ENCODE measurements at regions not wholly inside any gene's neighbourhood (a gene's known extent, or its start where the extent isn't known, plus 50 kb on each side); places are given as distances from the start of the nearest gene placed in this dataset.
"Not testable (repeated sequence)": the region's sequence is repeated elsewhere in the genome, so short reads cannot be mapped to it uniquely, and the experiment has no call there.

GRCh38 chr16:85202631-85203461 lies 90.6 kb upstream of the CIBAR2 start:
- Histone ChIP-seq H3F3A (ENCODE audit: insufficient read depth) (peaks cover 43% of the 10 kb centered on the region), H3K79me2 (ENCODE audit: insufficient read depth) (peaks cover 74% of the 10 kb centered on the region), H3K9me2 (ENCODE audit: insufficient read depth) (no peaks in the 10 kb centered on the region), H3K36me3 (ENCODE audit: low read depth) (no peaks in the 10 kb centered on the region), H2AFZ (no peak overlapping the region), H3K4me2 (ENCODE audit: unreplicated experiment) (peak overlapping the region; percentile 54), H3K4me1 (ENCODE audit: insufficient read depth) (peaks cover 68% of the 10 kb centered on the region), H3K27ac (peak overlapping the region; percentile 91), H4K20me1 (ENCODE audit: insufficient read depth) (no peaks in the 10 kb centered on the region), H3K9ac (peak overlapping the region; percentile 83), H3K9me3 (ENCODE audit: low read depth) (no peaks in the 10 kb centered on the region), H3K27me3 (replicated peaks; ENCODE audit: insufficient read depth) (no peaks in the 10 kb centered on the region), H3K4me3 (no peak overlapping the region)
- WGBS, 2 experiments (ENCODE audit: low coverage in 1 of 2, low lambda C conversion rate in 2 of 2, missing lambda C conversion rate in 2 of 2): 37 to 57% methylated on average over 15 to 21 of the region's 21 CpGs
- in situ Hi-C loops (cut with MboI): no loop called here
- peak; percentile 88 for DNase-seq
- TF ChIP-seq EZH2 (IDR thresholded peaks at IDR 0.05; ENCODE audit: insufficient read depth, poor library complexity, severe bottlenecking): no peak
- no peak for TF ChIP-seq EZH2phosphoT487 (IDR thresholded peaks at IDR 0.05; ENCODE audit: insufficient read depth, low read depth)

GRCh38 chr16:85203462-85203813 lies 91.2 kb upstream of the CIBAR2 start:
- H3K9me2 ChIP-seq (ENCODE audit: insufficient read depth): no peaks in the 10 kb centered on the region
- H3K4me3 ChIP-seq: no peak overlapping the region
- H3F3A ChIP-seq (ENCODE audit: insufficient read depth): peaks cover 43% of the 10 kb centered on the region
- H4K20me1 ChIP-seq (ENCODE audit: insufficient read depth): no peaks in the 10 kb centered on the region
- peaks cover 68% of the 10 kb centered on the region for H3K4me1 ChIP-seq (ENCODE audit: insufficient read depth)
- TF ChIP-seq EZH2phosphoT487 (IDR thresholded peaks at IDR 0.05; ENCODE audit: insufficient read depth, low read depth): no peak
- TF ChIP-seq EZH2 (IDR thresholded peaks at IDR 0.05; ENCODE audit: insufficient read depth, poor library complexity, severe bottlenecking): no peak
- no peaks in the 10 kb centered on the region for H3K9me3 ChIP-seq (ENCODE audit: low read depth)
- H3K36me3 ChIP-seq (ENCODE audit: low read depth): no peaks in the 10 kb centered on the region
- H3K4me2 ChIP-seq (ENCODE audit: unreplicated experiment): peak overlapping the region; percentile 34
- WGBS, 2 experiments (ENCODE audit: low coverage in 1 of 2, low lambda C conversion rate in 2 of 2, missing lambda C conversion rate in 2 of 2): 85 to 91% methylated on average over 5 of the region's 5 CpGs
- H2AFZ ChIP-seq: no peak overlapping the region
- no peaks in the 10 kb centered on the region for H3K27me3 ChIP-seq (replicated peaks; ENCODE audit: insufficient read depth)
- H3K27ac ChIP-seq: peak overlapping the region; percentile 91
- peaks cover 74% of the 10 kb centered on the region for H3K79me2 ChIP-seq (ENCODE audit: insufficient read depth)
- H3K9ac ChIP-seq: peak overlapping the region; percentile 83
- peak; percentile 38 for DNase-seq
- in situ Hi-C loops (cut with MboI): no loop called here

GRCh38 chr16:85204242-85205010 lies 92.2 kb upstream of the CIBAR2 start:
- DNase-seq: peak; percentile 96
- H3K79me2 ChIP-seq (ENCODE audit: insufficient read depth): peaks cover 74% of the 10 kb centered on the region
- TF ChIP-seq EZH2 (IDR thresholded peaks at IDR 0.05; ENCODE audit: insufficient read depth, poor library complexity, severe bottlenecking): no peak
- TF ChIP-seq EZH2phosphoT487 (IDR thresholded peaks at IDR 0.05; ENCODE audit: insufficient read depth, low read depth): no peak
- H3K9me3 ChIP-seq (ENCODE audit: low read depth): no peaks in the 10 kb centered on the region
- H3F3A ChIP-seq (ENCODE audit: insufficient read depth): peaks cover 43% of the 10 kb centered on the region
- H3K9ac ChIP-seq: peak overlapping the region; percentile 83
- H3K4me3 ChIP-seq: no peak overlapping the region
- peak overlapping the region; percentile 34 for H3K4me2 ChIP-seq (ENCODE audit: unreplicated experiment)
- peaks cover 59% of the 10 kb centered on the region for H3K4me1 ChIP-seq (ENCODE audit: insufficient read depth)
- 32 to 34% methylated on average over 7 of the region's 7 CpGs for WGBS, 2 experiments (ENCODE audit: low coverage in 1 of 2, low lambda C conversion rate in 2 of 2, missing lambda C conversion rate in 2 of 2)
- H3K27ac ChIP-seq: peak overlapping the region; percentile 91
- no peaks in the 10 kb centered on the region for H3K27me3 ChIP-seq (replicated peaks; ENCODE audit: insufficient read depth)
- no peaks in the 10 kb centered on the region for H3K36me3 ChIP-seq (ENCODE audit: low read depth)
- H4K20me1 ChIP-seq (ENCODE audit: insufficient read depth): no peaks in the 10 kb centered on the region
- no peak overlapping the region for H2AFZ ChIP-seq
- H3K9me2 ChIP-seq (ENCODE audit: insufficient read depth): no peaks in the 10 kb centered on the region
- in situ Hi-C loops (cut with MboI): no loop called here

- in situ Hi-C loops (cut with MboI); H3K36me3 ChIP-seq (ENCODE audit: low read depth); H3K9me2 ChIP-seq (ENCODE audit: insufficient read depth); DNase-seq; H3K9me3 ChIP-seq (ENCODE audit: low read depth); H2AFZ ChIP-seq; H3K4me3 ChIP-seq; H3K4me2 ChIP-seq (ENCODE audit: unreplicated experiment); H4K20me1 ChIP-seq (ENCODE audit: insufficient read depth); H3K27me3 ChIP-seq (replicated peaks; ENCODE audit: insufficient read depth): not testable (repeated sequence)
- 98 to 99% methylated on average over 6 of the region's 6 CpGs for WGBS, 2 experiments (ENCODE audit: low coverage in 1 of 2, low lambda C conversion rate in 2 of 2, missing lambda C conversion rate in 2 of 2)
- peak overlapping the region; percentile 40; the same call in 1 of the 2 replicates for H3K9ac ChIP-seq
- H3K79me2 ChIP-seq (ENCODE audit: insufficient read depth): peaks cover 74% of the 10 kb centered on the region
- H3F3A ChIP-seq (ENCODE audit: insufficient read depth): peaks cover 46% of the 10 kb centered on the region
- H3K27ac ChIP-seq: peak overlapping the region; percentile 91
- H3K4me1 ChIP-seq (ENCODE audit: insufficient read depth): peaks cover 59% of the 10 kb centered on the region
Observed at GRCh38 chr16:85205257-85205656, 93.0 kb upstream of the CIBAR2 start.
